LNCaP clone FGC (cell line): ENCODE measurements at regions not wholly inside any gene's neighbourhood (a gene's known extent, or its start where the extent isn't known, plus 50 kb on each side); places are given as distances from the start of the nearest gene placed in this dataset.

ENCODE experiments used
- DNase-seq: peaks from one replicate; pipeline ENCODE4 v3.0.0-alpha.2; 2011; ENCODE audit warnings: low read depth
- H3K4me3 ChIP-seq: 2 replicates; pipeline ENCODE4 v1.5.1; 2011; ENCODE audit warnings: mild to moderate bottlenecking, low read depth, low read length, control low read depth
- CTCF ChIP-seq: IDR thresholded peaks from 2 replicates; pipeline ENCODE4 v1.5.1; 2012; ENCODE audit warnings: mild to moderate bottlenecking; ENCODE audit not compliant: control insufficient read depth, insufficient read depth; ENCODE audit errors: extremely low read depth

GRCh38 chr5:56662893-56663292, 152.5 kb upstream of the MAP3K1 start:
- H3K4me3 ChIP-seq = no peak overlapping the region
- DNase-seq = no peak
- no peak for TF ChIP-seq CTCF

GRCh38 chr5:56659971-56660370, 155.4 kb upstream of the MAP3K1 start:
- DNase-seq = no peak
- H3K4me3 ChIP-seq = no peak overlapping the region
- TF ChIP-seq CTCF = no peak

- no peak for TF ChIP-seq CTCF
- H3K4me3 ChIP-seq = no peak overlapping the region
- no peak for DNase-seq
Observed at GRCh38 chr5:56658972-56659371, 156.4 kb upstream of the MAP3K1 start.

- DNase-seq = no peak
- no peak overlapping the region for H3K4me3 ChIP-seq
- no peak for TF ChIP-seq CTCF
Observed at GRCh38 chr5:56656846-56657726, 158.3 kb upstream of the MAP3K1 start.

GRCh38 chr5:56651893-56652292, 163.5 kb upstream of the MAP3K1 start:
- TF ChIP-seq CTCF = no peak
- no peak for DNase-seq
- H3K4me3 ChIP-seq = no peak overlapping the region

GRCh38 chr5:56650386-56650785, 165.0 kb upstream of the MAP3K1 start:
- H3K4me3 ChIP-seq = no peak overlapping the region
- TF ChIP-seq CTCF = no peak
- DNase-seq = no peak

- no peak overlapping the region for H3K4me3 ChIP-seq
- DNase-seq = no peak
- TF ChIP-seq CTCF = no peak
Observed at GRCh38 chr5:56649569-56649968, 165.8 kb upstream of the MAP3K1 start.
